ENCODE measurements at regions not wholly inside any gene's neighbourhood (a gene's known extent, or its start where the extent isn't known, plus 50 kb on each side); places are given as distances from the start of the nearest gene placed in this dataset.

GRCh38 chr2:16180631-16181030, 240.3 kb downstream of the MYCN start:
- no peak for DNase-seq

- no peak for DNase-seq
These were observed 239.5 kb downstream of the MYCN start for GRCh38 chr2:16179701-16180416.

GRCh38 chr2:16178551-16179130, 238.3 kb downstream of the MYCN start:
- DNase-seq = no peak

DNA sequence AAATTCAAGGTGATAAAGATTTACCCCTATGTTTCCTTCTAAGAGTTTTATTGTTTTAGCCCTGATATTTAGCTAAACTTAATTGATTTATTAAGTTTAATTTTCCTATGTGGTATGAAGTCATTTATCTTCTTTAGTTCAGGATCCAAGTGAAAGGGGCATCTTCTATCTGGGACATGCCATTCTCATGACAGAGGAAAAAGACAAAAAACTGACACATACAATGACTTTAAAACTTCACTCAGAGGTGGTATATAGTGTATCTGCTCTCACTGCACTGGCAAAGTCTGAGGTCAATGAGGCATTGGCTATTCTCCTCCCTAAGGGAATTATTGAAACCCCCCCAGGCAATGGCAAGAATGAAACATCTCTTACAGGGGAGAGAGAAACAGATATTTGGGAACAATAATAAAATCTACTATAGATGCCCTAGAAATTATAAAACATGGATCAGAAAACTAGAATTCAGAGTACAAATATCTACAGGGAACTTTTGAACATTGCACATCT, 237.4 kb downstream of the MYCN start:
- DNase-seq = no peak

DNA sequence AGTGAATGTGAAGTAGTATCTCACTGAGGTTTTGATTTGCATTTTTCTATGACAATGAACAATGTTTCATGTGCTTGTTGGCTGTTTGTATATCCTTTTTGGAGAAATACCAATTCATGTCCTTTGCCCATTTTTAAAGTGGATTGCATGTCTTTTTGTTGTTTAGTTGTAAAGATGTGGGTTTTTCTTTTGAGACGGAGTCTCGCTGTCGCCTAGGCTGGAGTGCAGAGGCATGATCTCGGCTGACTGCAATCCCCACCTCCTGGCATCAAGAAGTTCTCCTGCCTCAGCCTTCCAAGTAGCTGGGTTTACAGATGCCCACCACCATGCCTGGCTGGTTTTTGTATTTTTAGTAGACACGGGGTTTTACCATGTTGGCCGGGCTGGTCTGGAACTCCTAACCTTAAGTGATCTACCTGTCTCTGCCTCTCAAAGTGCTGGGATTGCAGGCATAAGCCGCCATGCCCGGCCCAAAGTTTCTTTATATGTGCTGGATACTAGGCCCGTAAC, 236.7 kb downstream of the MYCN start:
- DNase-seq = no peak

- no peak for DNase-seq
These were observed 235.0 kb downstream of the MYCN start for GRCh38 chr2:16175247-16175825.

DNA sequence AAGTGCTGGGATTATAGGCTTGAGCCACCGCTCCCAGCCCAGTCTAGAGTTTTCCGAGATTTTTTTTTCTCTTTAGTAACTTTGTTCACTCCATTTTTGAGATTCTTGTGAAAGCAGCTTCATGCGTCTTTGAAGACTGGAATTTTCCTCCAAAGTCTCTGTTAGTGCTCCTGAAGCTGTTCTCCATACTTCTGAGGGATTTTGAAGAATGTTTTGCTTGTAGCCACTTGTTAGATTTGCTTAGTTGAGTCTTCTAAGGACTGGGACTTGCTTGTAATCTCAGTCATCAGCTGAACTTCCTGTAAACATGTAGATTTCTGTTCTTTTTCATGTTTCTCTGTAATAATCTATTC, 234.3 kb downstream of the MYCN start:
- no peak for DNase-seq

DNA sequence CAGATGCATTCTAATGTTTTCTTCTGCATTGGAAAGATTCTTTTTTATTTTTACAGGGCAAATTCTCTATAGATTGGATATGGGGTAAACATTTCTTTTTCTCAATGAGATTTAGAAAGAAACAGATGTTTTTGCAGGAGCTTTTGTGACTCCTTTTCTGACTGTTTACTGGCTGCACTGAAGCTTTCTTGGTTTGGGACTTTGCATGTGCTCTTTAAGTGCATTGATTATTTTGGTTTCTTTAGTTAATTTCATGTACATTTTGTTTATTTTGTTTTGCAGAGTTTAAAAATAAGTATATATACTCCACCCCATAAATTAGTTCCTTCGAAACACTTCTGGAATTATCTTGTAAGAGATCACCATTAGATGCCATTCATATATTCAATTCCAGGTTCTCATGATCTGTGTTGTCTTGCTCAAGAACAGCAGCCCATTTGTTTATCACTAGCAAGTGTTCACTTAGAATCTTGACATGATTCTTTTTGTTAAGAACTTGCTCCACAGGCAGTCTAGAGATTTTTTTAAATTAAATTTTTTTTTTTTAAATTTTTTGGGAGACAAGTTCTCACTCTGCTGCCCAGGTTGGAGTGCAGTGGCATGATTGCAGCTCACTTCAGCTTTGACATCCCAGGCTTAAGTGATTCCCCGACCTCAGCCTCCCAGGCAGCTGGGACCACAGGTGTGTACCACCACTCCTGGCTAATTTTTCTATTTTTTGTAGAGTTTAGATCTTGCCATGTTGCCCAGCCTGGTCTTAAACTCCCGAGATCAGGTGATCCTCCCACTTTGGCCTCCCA, 233.7 kb downstream of the MYCN start:
- no peak for DNase-seq

GRCh38 chr2:16172324-16173175, 232.2 kb downstream of the MYCN start:
- no peak for DNase-seq

DNA sequence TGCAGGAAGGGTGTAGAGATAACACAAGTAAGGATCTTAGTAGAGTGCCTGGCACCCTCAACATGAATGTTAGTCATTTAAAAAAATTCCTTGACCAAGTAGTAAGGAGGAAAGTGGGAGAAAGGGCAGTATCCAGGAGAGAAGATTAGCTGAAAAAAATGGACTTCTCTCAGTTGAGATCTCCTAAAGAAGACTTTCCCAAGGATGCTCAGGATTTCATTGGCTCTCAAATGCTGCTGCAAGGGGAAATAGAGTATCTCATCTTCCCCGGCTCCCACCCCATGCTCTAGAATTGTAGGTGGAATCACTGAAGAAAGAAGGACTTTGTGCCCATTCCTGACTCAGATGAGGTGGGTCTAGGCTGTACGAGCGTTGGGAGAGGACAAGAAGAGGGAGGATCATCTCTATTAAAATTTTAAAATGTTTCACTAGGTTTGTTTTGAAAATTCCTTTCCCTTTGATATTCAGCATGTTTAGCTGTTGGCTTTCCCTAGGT, 231.1 kb downstream of the MYCN start:
- DNase-seq = no peak

GRCh38 chr2:16170675-16171424, 230.5 kb downstream of the MYCN start:
- DNase-seq = no peak

GRCh38 chr2:16169381-16169960, 229.1 kb downstream of the MYCN start:
- DNase-seq = no peak

- DNase-seq = no peak
These were observed 228.3 kb downstream of the MYCN start for GRCh38 chr2:16168506-16169264.

DNA sequence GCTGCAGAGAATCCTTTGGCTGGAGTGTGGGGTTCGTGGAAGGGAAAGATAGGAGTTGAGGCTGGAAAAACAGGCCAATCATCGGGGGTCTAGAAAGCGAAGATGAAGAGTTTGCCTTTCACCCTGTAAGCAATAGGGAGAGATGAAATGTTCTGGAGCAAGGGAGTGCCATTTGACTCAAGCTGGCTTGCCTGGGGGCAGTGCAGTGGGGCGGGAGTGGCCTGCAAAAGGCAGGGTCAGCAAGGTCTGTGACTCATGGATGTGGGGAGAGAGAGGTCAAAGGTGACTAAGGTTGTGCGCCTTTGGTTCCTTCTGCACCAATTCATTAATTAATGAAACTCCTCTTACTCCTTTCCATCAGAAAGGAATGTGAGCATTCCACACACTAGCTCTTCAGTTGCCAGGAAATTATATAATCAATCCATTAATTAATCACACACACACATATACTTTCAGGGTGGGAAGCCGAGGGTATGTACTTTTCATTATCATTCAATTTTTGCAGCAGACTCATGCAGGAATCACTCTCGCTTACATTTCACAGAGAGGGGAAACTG, 227.6 kb downstream of the MYCN start:
- DNase-seq = no peak

- DNase-seq = no peak
These were observed 227.1 kb downstream of the MYCN start for GRCh38 chr2:16167451-16167861.

- no peak for DNase-seq
These were observed 226.1 kb downstream of the MYCN start for GRCh38 chr2:16166327-16166981.

DNA sequence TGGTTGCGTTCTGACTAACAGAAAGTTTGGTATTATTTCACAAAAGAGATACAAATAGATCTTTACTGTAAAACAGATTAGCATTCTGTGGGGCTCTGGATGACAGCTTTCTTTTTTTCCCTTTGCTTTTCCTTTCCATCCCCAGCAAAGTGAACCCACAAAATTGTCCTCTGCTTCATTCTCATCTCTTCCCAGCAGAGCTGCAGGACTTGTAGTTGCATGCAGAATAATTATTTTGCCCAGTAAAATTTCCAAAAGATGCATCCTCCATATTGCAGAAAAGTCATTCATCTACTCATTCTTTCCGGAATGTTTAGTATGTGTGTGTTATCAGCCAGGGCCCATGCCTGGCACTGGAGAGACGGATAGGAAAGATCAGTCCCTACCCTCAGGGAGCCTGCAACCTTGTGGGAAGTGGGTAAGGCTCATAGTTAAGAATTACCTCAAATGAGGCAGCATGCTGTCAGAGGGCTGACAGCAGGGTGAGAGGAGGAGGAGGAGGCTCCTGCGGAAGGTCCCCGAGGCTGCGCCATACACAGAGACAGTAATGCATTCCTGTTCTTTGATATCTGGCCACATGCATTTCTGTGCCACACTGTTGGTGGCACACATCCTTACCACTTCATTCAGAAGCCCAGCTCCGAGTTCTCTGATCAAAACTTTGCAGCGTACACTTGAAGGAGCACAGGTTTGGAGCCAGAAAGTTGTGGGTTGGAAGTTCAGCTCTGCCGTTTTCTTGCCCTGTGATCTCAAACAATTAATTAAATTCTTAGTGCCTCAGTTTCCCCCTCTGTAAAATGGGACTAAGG, 225.4 kb downstream of the MYCN start:
- no peak for DNase-seq

DNA sequence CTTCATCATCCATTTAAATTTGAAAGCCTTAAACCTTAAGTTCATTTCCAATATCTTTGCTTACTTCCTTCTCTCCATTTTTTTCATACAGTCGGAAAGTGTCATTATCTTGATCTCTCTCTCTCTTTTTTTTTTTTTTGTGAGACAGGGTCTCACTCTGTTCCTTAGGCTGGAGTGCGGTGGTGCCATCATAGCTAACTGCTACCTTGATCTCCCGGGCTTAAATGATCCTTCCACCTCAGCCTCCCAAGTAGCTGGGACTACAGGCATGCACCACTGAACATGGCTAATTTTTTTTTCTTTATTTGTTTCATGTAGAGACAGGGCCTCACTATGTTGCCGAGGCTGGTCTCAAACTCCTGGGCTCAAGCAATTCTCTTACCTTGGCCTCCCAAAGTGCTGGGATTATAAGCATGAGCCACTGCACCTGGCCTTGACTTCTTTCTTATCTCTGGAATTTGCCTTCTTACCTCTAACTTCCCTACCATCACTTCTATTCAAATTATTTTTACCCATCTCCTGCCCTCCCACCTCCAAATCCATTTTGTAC, 222.2 kb downstream of the MYCN start:
- DNase-seq = no peak
